Lung (tissue), 11 donors: ENCODE measurements at regions not wholly inside any gene's neighbourhood (a gene's known extent, or its start where the extent isn't known, plus 50 kb on each side); places are given as distances from the start of the nearest gene placed in this dataset.

Experiments used
- ATAC-seq: fragments of 200-7000 bp; cut with Tn5 transposase; one replicate; pipeline ENCODE4 v1.9.1; 2020; ENCODE audit warnings: moderate number of reproducible peaks; ENCODE audit not compliant: insufficient read depth, low FRiP score
- DNase-seq, 3 donors: peaks; one replicate each; pipeline ENCODE4 v3.0.0-alpha.2; 2013 to 2017
- H3K27ac ChIP-seq, 2 donors: one replicate each; pipeline ENCODE4 v1.5.1; 2013; ENCODE audit warnings: mild to moderate bottlenecking in 2 of 2, moderate library complexity in 2 of 2, control low read depth in 1 of 2, inconsistent platforms in 1 of 2, low read depth in 1 of 2, low read length in 1 of 2
- H3K27me3 ChIP-seq, 3 donors: one replicate each; pipeline ENCODE4 v1.5.1; 2013; ENCODE audit warnings: low read length in 2 of 3; ENCODE audit not compliant: control insufficient read depth in 3 of 3, insufficient read depth in 3 of 3
- H3K36me3 ChIP-seq, 4 donors: one replicate each; pipeline ENCODE4 v1.5.1; 2013; ENCODE audit warnings: low read length in 4 of 4, mild to moderate bottlenecking in 1 of 4, moderate library complexity in 1 of 4; ENCODE audit not compliant: control insufficient read depth in 4 of 4, insufficient read depth in 4 of 4
- H3K4me1 ChIP-seq, 5 donors: one replicate each; pipeline ENCODE4 v1.5.1; 2013; ENCODE audit warnings: low read length in 5 of 5, mild to moderate bottlenecking in 2 of 5, moderate library complexity in 1 of 5; ENCODE audit not compliant: control insufficient read depth in 5 of 5, insufficient read depth in 5 of 5
- H3K4me3 ChIP-seq: one replicate; pipeline ENCODE4 v1.5.1; 2013; ENCODE audit warnings: mild to moderate bottlenecking, control low read depth, moderate library complexity
- H3K9ac ChIP-seq, 2 donors: one replicate each; pipeline ENCODE4 v1.5.1; 2013; ENCODE audit warnings: low read length in 2 of 2, control low read depth in 1 of 2; ENCODE audit not compliant: insufficient read depth in 1 of 2
- H3K9me3 ChIP-seq, 4 donors: one replicate each; pipeline ENCODE4 v1.5.1; 2013; ENCODE audit warnings: low read length in 3 of 4, mild to moderate bottlenecking in 1 of 4, moderate library complexity in 1 of 4; ENCODE audit not compliant: control insufficient read depth in 4 of 4, insufficient read depth in 3 of 4
- CTCF ChIP-seq: IDR thresholded peaks from 2 replicates; pipeline ENCODE4 v1.5.1; 2012; ENCODE audit warnings: mild to moderate bottlenecking; ENCODE audit errors: control extremely low read depth, extremely low read depth
- WGBS, 2 donors: extraction: QIAGEN DNeasy Blood & Tissue Kit; methylation state at CpG; one replicate each; pipeline ENCODE4 v1.1.7; 2013; 5-methylcytosine and 5-hydroxymethylcytosine counted together
- donor health status: control.
- donor health status: control.
- donor health status: Bipolar disorder and iron deficiency.
- donor health status: healthy.
- donor health status: DM: yes; HTN: yes; CAD: no.

GRCh38 chr4:151534195-151534594 lies 125.2 kb downstream of the FHIP1A start:
- no peaks in the 10 kb centered on the region for H3K27me3 ChIP-seq
- DNase-seq (no peak), ATAC-seq (no peak)
- no peaks in the 10 kb centered on the region for H3K36me3 ChIP-seq
- WGBS, 2 donors: 78% methylated on average over 1 of the region's 1 CpG
- no peak for TF ChIP-seq CTCF
- no peak overlapping the region for H3K27ac ChIP-seq
- no peak overlapping the region for H3K9ac ChIP-seq
- H3K4me3 ChIP-seq: no peak overlapping the region
- peaks cover 0 to 6% (median 1%) of the 10 kb centered on the region in 5 donors for H3K4me1 ChIP-seq
- H3K9me3 ChIP-seq: no peaks in the 10 kb centered on the region

- no peak overlapping the region for H3K27ac ChIP-seq
- H3K9ac ChIP-seq: no peak overlapping the region
- no peaks in the 10 kb centered on the region for H3K9me3 ChIP-seq
- no peaks in the 10 kb centered on the region for H3K36me3 ChIP-seq
- no peak for TF ChIP-seq CTCF
- no peaks in the 10 kb centered on the region for H3K27me3 ChIP-seq
- H3K4me3 ChIP-seq: no peak overlapping the region
- ATAC-seq (no peak), DNase-seq (no peak)
- H3K4me1 ChIP-seq: peaks cover 0 to 6% (median 1%) of the 10 kb centered on the region in 5 donors
Observed at GRCh38 chr4:151535366-151535765, 126.4 kb downstream of the FHIP1A start.

GRCh38 chr4:151537687-151538086 lies 128.7 kb downstream of the FHIP1A start:
- no peak overlapping the region for H3K27ac ChIP-seq
- H3K36me3 ChIP-seq: no peaks in the 10 kb centered on the region
- ATAC-seq (no peak), DNase-seq (peak in 2 of 3 donors; percentile 70 to 83)
- no peak overlapping the region for H3K4me3 ChIP-seq
- no peaks in the 10 kb centered on the region for H3K9me3 ChIP-seq
- peaks cover 0 to 17% (median 1%) of the 10 kb centered on the region in 5 donors for H3K4me1 ChIP-seq
- H3K27me3 ChIP-seq: no peaks in the 10 kb centered on the region
- H3K9ac ChIP-seq: no peak overlapping the region
- TF ChIP-seq CTCF: no peak

- H3K27ac ChIP-seq: no peak overlapping the region
- WGBS, 2 donors: 61 to 71% methylated on average over 4 of the region's 4 CpGs
- H3K4me3 ChIP-seq: no peak overlapping the region
- TF ChIP-seq CTCF: no peak
- H3K4me1 ChIP-seq: peaks cover 0 to 17% (median 0%) of the 10 kb centered on the region in 5 donors
- H3K9ac ChIP-seq: no peak overlapping the region
- DNase-seq (no peak), ATAC-seq (no peak)
- H3K27me3 ChIP-seq: no peaks in the 10 kb centered on the region
- no peaks in the 10 kb centered on the region for H3K36me3 ChIP-seq
- no peaks in the 10 kb centered on the region for H3K9me3 ChIP-seq
Observed at GRCh38 chr4:151538963-151539362, 130.0 kb downstream of the FHIP1A start.
